ENCODE measurements at regions not wholly inside any gene's neighbourhood (a gene's known extent, or its start where the extent isn't known, plus 50 kb on each side); places are given as distances from the start of the nearest gene placed in this dataset.

- no peak for FAIRE-seq
Observed at GRCh38 chr12:124442772-124443445, 124.5 kb downstream of the NCOR2 start.

GRCh38 chr12:124442281-124442680 is 125.1 kb downstream of the NCOR2 start:
- FAIRE-seq, result no peak

- FAIRE-seq, result no peak
Observed at GRCh38 chr12:124441443-124442194, 125.8 kb downstream of the NCOR2 start.

- no peak for FAIRE-seq
Observed at GRCh38 chr12:124440841-124441381, 126.5 kb downstream of the NCOR2 start.

GRCh38 chr12:124440031-124440626 is 127.3 kb downstream of the NCOR2 start:
- no peak for FAIRE-seq

GRCh38 chr12:124438437-124439056 is 128.9 kb downstream of the NCOR2 start:
- FAIRE-seq, result no peak

- no peak for FAIRE-seq
Observed at GRCh38 chr12:124437617-124438436, 129.6 kb downstream of the NCOR2 start.

GRCh38 chr12:124437121-124437520 is 130.3 kb downstream of the NCOR2 start:
- FAIRE-seq, result no peak

GRCh38 chr12:124436366-124436765 is 131.0 kb downstream of the NCOR2 start:
- FAIRE-seq, result no peak

- no peak for FAIRE-seq
Observed at GRCh38 chr12:124435806-124436345, 131.5 kb downstream of the NCOR2 start.

- FAIRE-seq, result no peak
Observed at GRCh38 chr12:124434951-124435805, 132.2 kb downstream of the NCOR2 start.

- FAIRE-seq, result no peak
Observed at GRCh38 chr12:124434354-124434753, 133.1 kb downstream of the NCOR2 start.

GRCh38 chr12:124433879-124434278 is 133.5 kb downstream of the NCOR2 start:
- no peak for FAIRE-seq

GRCh38 chr12:124433147-124433874 is 134.1 kb downstream of the NCOR2 start:
- no peak for FAIRE-seq

GRCh38 chr12:124432376-124432775 is 135.0 kb downstream of the NCOR2 start:
- FAIRE-seq, result no peak

GRCh38 chr12:124431971-124432370 is 135.4 kb downstream of the NCOR2 start:
- no peak for FAIRE-seq

- FAIRE-seq, result no peak
Observed at GRCh38 chr12:124430491-124430890, 135.6 kb downstream of the RFLNA start.

- no peak for FAIRE-seq
Observed at GRCh38 chr12:124429535-124429934, 134.6 kb downstream of the RFLNA start.

GRCh38 chr12:124428792-124429281 is 133.9 kb downstream of the RFLNA start:
- FAIRE-seq, result no peak
